OCI-LY7 (cell line): ENCODE measurements at regions not wholly inside any gene's neighbourhood (a gene's known extent, or its start where the extent isn't known, plus 50 kb on each side); places are given as distances from the start of the nearest gene placed in this dataset.

Experiments used
- BruUV-seq: library from RNA; stranded (reverse); fragments of 400-500 nt; replicated peaks from 2 replicates; lab custom pipeline; 2021; lab: Mats Ljungman, UMichigan
- CTCF ChIA-PET: fragments of 300-600 bp; sonication (Branson Sonifier 250); formaldehyde crosslinking; loops from one replicate; lab custom pipeline; 2022; ENCODE audit warnings: antibody characterized with exemption; ENCODE audit not compliant: unreplicated experiment; lab: Charles Lee
- POLR2A ChIA-PET: fragments of 300-600 bp; sonication (Branson Sonifier 250); formaldehyde crosslinking; loops from one replicate; lab custom pipeline; 2022; ENCODE audit warnings: antibody characterized with exemption; lab: Charles Lee
- DNase-seq: peaks from one replicate; pipeline ENCODE4 v3.0.0-alpha.2; 2015; ENCODE audit warnings: low spot score
- H2AFZ ChIP-seq: fragments of 200-600 bp; sonication (generic), shearing (Covaris generic); 2 replicates; pipeline ENCODE4 v1.6.1; 2014; ENCODE audit warnings: mild to moderate bottlenecking, antibody characterized with exemption, low read length, moderate library complexity
- H3K27ac ChIP-seq: fragments of 200-600 bp; sonication (generic); 2 replicates; pipeline ENCODE4 v1.5.1; 2014; ENCODE audit warnings: mixed run types, low read depth, mild to moderate bottlenecking, moderate library complexity, low read length, inconsistent platforms; ENCODE audit not compliant: poor library complexity, severe bottlenecking
- H3K36me3 ChIP-seq: fragments of 200-600 bp; sonication (generic); 2 replicates; pipeline ENCODE4 v1.6.1; 2014; ENCODE audit warnings: mild to moderate bottlenecking, antibody characterized with exemption, low read length, moderate library complexity, mixed read lengths; ENCODE audit not compliant: insufficient read depth
- H3K4me1 ChIP-seq: fragments of 200-600 bp; sonication (generic); 2 replicates; pipeline ENCODE4 v1.5.1; 2014; ENCODE audit warnings: mild to moderate bottlenecking, low read length; ENCODE audit not compliant: insufficient read depth, poor library complexity, severe bottlenecking
- H3K4me2 ChIP-seq: fragments of 200-600 bp; sonication (generic); 2 replicates; pipeline ENCODE4 v1.6.1; 2014; ENCODE audit warnings: mild to moderate bottlenecking, low read length
- H3K4me3 ChIP-seq: fragments of 200-600 bp; sonication (generic); 2 replicates; pipeline ENCODE4 v1.5.1; 2014; ENCODE audit warnings: mild to moderate bottlenecking, low read depth, low read length; ENCODE audit not compliant: poor library complexity, severe bottlenecking
- H3K79me2 ChIP-seq: fragments of 200-600 bp; sonication (generic); 2 replicates; pipeline ENCODE4 v1.6.1; 2016; ENCODE audit warnings: low read depth, mild to moderate bottlenecking, low read length, moderate library complexity, mixed read lengths; ENCODE audit not compliant: insufficient read depth
- H3K9me2 ChIP-seq: fragments of 200-600 bp; sonication (generic); 2 replicates; pipeline ENCODE4 v1.6.1; 2016; ENCODE audit warnings: mild to moderate bottlenecking, low read length, mixed read lengths; ENCODE audit not compliant: insufficient read depth
- H3K9me3 ChIP-seq: fragments of 200-600 bp; sonication (generic); 2 replicates; pipeline ENCODE4 v1.6.1; 2014; ENCODE audit warnings: mild to moderate bottlenecking, mixed run types, low read length, mixed read lengths
- H4K20me1 ChIP-seq: fragments of 200-600 bp; sonication (generic); 2 replicates; pipeline ENCODE4 v1.6.1; 2014; ENCODE audit warnings: mild to moderate bottlenecking, antibody characterized with exemption, low read length, moderate library complexity, mixed read lengths; ENCODE audit not compliant: insufficient read depth
- EZH2phosphoT487 ChIP-seq: fragments of 200-600 bp; sonication (generic); IDR thresholded peaks from 2 replicates; pipeline ENCODE4 v1.6.1; 2018; ENCODE audit warnings: low read depth, borderline replicate concordance, mild to moderate bottlenecking, mixed run types, antibody characterized with exemption, low read length, moderate library complexity, mixed read lengths
- intact Hi-C: fragments of 100-400 bp; cut with micrococcal nuclease; formaldehyde crosslinking; loops from one replicate; pipeline ENCODE4 v1.10.0; 2022; ENCODE audit not compliant: unreplicated experiment
- TF ChIP-seq, protein P1 (sequence below): fragments of 200-600 bp; sonication (generic); conservative IDR thresholded peaks from 2 replicates; pipeline ENCODE4 v1.5.1; 2014; ENCODE audit warnings: mild to moderate bottlenecking, antibody characterized with exemption, low read length, moderate library complexity, mixed read lengths

DNA sequence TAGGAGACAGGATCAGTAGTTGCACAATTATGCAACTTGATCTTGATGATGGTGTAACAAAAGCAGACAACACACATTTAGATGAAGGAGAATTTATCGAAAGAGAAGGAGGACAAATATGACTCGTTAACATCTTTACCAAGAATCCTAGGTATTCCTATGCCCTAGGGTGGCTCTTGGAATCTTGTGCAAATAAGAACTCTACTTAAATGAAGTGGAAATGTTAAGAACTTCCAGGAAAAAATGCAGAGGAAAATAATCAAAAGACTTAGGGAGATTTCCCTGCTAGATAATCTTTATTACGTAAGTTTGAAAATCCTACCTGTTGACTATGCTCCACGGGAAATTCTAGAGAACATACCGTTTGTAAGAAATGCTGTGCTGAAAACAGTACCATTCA, 485.4 kb downstream of the POM121L12 start:
- ChIA-PET POLR2A (no interaction called here), CTCF (no interaction called here)
- Histone ChIP-seq H3K79me2 (no peaks in the 10 kb centered on the region), H3K4me1 (no peaks in the 10 kb centered on the region), H4K20me1 (no peaks in the 10 kb centered on the region), H3K36me3 (no peaks in the 10 kb centered on the region), H2AFZ (no peak overlapping the region), H3K9me3 (no peaks in the 10 kb centered on the region), H3K4me2 (no peak overlapping the region), H3K4me3 (no peak overlapping the region), H3K9me2 (no peaks in the 10 kb centered on the region), H3K27ac (no peak overlapping the region)
- intact Hi-C loops = no loop called here
- no TSS peak for BruUV-seq
- no peak for DNase-seq
- TF ChIP-seq, protein P1, sequence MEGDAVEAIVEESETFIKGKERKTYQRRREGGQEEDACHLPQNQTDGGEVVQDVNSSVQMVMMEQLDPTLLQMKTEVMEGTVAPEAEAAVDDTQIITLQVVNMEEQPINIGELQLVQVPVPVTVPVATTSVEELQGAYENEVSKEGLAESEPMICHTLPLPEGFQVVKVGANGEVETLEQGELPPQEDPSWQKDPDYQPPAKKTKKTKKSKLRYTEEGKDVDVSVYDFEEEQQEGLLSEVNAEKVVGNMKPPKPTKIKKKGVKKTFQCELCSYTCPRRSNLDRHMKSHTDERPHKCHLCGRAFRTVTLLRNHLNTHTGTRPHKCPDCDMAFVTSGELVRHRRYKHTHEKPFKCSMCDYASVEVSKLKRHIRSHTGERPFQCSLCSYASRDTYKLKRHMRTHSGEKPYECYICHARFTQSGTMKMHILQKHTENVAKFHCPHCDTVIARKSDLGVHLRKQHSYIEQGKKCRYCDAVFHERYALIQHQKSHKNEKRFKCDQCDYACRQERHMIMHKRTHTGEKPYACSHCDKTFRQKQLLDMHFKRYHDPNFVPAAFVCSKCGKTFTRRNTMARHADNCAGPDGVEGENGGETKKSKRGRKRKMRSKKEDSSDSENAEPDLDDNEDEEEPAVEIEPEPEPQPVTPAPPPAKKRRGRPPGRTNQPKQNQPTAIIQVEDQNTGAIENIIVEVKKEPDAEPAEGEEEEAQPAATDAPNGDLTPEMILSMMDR = no peak
- no peak for TF ChIP-seq EZH2phosphoT487

- Histone ChIP-seq H3K79me2 (no peaks in the 10 kb centered on the region), H3K9me2 (no peaks in the 10 kb centered on the region), H3K27ac (no peak overlapping the region), H3K4me2 (no peak overlapping the region), H3K4me1 (no peaks in the 10 kb centered on the region), H3K9me3 (no peaks in the 10 kb centered on the region), H3K4me3 (no peak overlapping the region), H4K20me1 (no peaks in the 10 kb centered on the region), H3K36me3 (no peaks in the 10 kb centered on the region), H2AFZ (no peak overlapping the region)
- TF ChIP-seq EZH2phosphoT487 = no peak
- TF ChIP-seq, protein P1 = no peak
- DNase-seq = no peak
- intact Hi-C loops = no loop called here
- no TSS peak for BruUV-seq
- ChIA-PET CTCF (no interaction called here), POLR2A (no interaction called here)
These were observed 486.3 kb downstream of the POM121L12 start for GRCh38 chr7:53521638-53522184.

DNA sequence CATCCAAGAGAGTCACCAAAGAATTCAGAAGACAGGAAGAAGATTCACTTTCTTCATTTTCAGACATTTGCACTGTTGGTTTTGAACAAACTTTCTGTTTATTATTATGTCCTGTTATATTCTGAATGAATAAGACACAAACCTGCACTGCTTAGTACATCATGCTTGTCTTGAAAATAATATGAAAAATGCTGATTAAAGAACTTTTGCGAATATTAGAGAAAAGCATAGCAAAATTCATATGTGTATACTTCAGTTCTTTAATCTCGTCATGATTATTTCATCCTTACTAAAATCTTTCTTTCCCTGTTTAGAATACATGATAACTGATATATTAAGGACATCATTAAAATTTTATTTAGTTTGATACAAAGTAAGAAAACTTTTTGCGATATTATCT, 504.1 kb downstream of the POM121L12 start:
- BruUV-seq = no TSS peak

More for the DNA sequence above, 504.1 kb downstream of the POM121L12 start:
- intact Hi-C loops = no loop called here
- Histone ChIP-seq H3K4me1 (no peaks in the 10 kb centered on the region), H4K20me1 (no peaks in the 10 kb centered on the region), H3K79me2 (no peaks in the 10 kb centered on the region), H3K9me2 (no peaks in the 10 kb centered on the region), H3K27ac (no peak overlapping the region), H3K4me3 (no peak overlapping the region), H3K36me3 (no peaks in the 10 kb centered on the region), H2AFZ (no peak overlapping the region), H3K4me2 (no peak overlapping the region), H3K9me3 (no peaks in the 10 kb centered on the region)
- ChIA-PET CTCF (no interaction called here), POLR2A (no interaction called here)
- TF ChIP-seq, protein P1 = no peak
- TF ChIP-seq EZH2phosphoT487 = no peak
- no peak for DNase-seq
